Heart left ventricle (tissue), 13 donors: ENCODE measurements at regions not wholly inside any gene's neighbourhood (a gene's known extent, or its start where the extent isn't known, plus 50 kb on each side); places are given as distances from the start of the nearest gene placed in this dataset.

ENCODE experiments used
- CTCF ChIP-seq, 12 donors: fragments of 200-600 bp; sonication (generic) in 4 of 12; IDR thresholded peaks; one replicate each; pipeline versions ENCODE4 v1.5.0 to v1.8.0; 2018 to 2022; ENCODE audit warnings: antibody characterized with exemption in 12 of 12, mild to moderate bottlenecking in 5 of 12
- POLR2A ChIP-seq, 2 donors: fragments of 450-650 bp; IDR thresholded peaks; one replicate each; pipeline ENCODE4 v1.6.1; 2017; ENCODE audit warnings: antibody characterized with exemption in 2 of 2, mild to moderate bottlenecking in 2 of 2, moderate library complexity in 2 of 2
- donor health status: ischemic (EF 13 %, LVEDD 7.1; RV severe dilation, severe dysfunction).
- donor health status: DM: no; HTN: yes; CAD: no.
- donor health status: DM: no; HTN: no; CAD: no.
- donor health status: ischemic (EF 25% LVEDD 6.9; RV normal size, moderate dysfunction).
- donor health status: ischemic (EF 25% LVEDD 5.7; RV mildly dilated, moderate dysfunction).
- donor health status: ischemic (EF 35%, LVEDD 5.7; RV mildly dilated, moderate dysfunction).
- donor health status: nonischemic (EF 11% LVEDD 7.7; RV severe dilation, severe dysfunction).
- donor health status: DM: yes; HTN: yes; CAD: no.
- donor health status: PGD.
- donor health status: ischemic (EF 29% LVEDD 5.4; RV normal size, mild dysfunction).
- donor health status: nonischemic (EF 23%, LVEDD 6.1; RV moderate dilation, normal function).

DNA sequence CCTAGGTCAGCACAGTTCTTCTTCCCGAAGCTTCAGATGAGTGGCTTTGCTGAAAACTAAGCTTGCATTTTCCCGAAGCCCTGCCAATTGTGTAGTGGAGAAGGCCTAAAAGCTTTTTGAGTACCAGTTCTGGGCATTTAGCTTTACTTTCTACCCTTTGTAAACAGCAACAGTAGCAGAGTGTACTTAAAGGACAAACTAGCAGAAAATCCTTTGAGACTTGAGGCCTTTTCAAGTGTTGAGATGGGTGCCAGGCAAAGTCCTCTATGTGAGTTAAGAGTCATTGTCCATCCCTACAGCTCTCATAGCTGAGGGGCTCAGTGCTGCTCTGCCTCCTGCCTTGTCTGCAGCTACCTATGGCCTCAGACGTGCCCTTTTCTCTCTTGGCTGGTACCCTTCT lies 368.2 kb downstream of the CCSER2 start:
- no peak for TF ChIP-seq CTCF (IDR thresholded peaks at IDR 0.05)
- no peak for TF ChIP-seq POLR2A (IDR thresholded peaks at IDR 0.05)
